CD4-positive, alpha-beta T cell treated with Interleukin-17A for 1 hour (primary cell): ENCODE measurements at regions not wholly inside any gene's neighbourhood (a gene's known extent, or its start where the extent isn't known, plus 50 kb on each side); places are given as distances from the start of the nearest gene placed in this dataset.
"Not testable (repeated sequence)": the region's sequence is repeated elsewhere in the genome, so short reads cannot be mapped to it uniquely, and the experiment has no call there.

ENCODE experiments used
- DNase-seq: peaks from one replicate; pipeline ENCODE4 v3.0.0-alpha.2; 2020

DNA sequence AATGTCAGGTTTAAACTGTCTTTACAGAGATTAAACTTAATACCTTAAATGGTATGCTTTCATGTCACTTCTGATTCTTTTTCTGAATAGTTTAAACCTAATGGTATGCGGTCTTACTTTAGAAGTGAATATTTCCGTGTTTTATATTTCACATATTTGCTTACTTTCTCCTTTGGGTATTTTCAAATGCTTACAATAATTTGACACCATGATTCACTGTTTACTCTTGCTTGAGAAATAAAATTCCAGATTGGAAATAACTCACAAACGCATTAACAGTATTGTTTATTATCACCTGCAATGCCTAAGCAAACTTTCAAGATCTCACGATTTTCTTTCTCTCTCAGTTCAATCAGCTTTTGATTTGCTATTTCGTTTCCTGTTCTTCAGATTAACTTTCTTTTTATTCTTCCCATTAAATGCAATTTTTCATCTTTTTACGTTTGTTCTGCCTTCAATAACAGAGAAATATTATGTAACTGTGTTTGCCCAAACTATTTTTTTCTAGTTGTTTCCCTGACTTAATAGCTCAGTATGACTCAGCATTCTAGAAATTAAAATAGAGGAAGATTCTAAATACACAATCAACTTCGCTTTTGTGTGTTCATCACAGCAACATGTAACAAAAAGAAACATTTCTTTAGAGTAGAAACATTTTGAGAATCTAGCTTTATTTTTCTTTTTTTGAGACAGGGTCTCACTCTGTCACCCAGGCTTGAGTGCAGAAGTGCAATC lies 955.5 kb upstream of the PRKX start:
- no peak for DNase-seq

DNA sequence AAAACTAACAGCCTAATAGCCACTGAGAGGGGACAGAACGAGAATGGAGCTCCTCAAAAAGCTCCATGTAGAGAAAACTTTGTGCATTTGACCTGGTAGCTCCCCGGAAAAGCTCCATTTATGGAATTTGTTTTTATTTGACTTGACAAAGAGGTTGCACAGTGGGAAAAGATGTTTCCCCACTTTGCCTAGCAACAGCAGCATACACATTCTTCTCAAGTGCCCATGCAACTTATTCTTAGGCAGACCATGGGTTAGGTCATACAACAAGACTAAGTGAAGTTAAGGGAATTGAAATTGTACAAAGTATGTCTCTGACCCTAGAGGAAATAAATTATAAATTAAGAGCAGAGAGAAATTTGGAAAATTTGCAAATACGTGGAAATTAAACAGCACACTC lies 949.6 kb upstream of the PRKX start:
- DNase-seq: no peak

DNA sequence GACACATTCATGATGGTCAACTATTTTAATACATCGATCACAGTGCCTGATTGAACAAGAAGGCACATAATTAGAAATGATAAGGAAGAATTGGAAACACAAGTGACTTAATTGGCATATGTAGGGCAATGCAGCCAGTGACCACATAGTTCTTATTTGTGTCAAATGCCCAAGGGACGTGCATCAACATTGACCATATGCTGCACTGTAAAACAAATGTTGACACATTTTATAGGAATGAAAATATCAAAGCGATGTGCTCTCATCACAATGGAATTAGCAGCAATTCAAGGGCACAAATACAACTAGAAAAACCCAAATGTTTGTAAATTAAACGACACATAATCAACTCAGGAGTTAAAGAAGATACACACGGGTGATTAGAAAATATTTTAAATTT lies 948.3 kb upstream of the PRKX start:
- no peak for DNase-seq

DNA sequence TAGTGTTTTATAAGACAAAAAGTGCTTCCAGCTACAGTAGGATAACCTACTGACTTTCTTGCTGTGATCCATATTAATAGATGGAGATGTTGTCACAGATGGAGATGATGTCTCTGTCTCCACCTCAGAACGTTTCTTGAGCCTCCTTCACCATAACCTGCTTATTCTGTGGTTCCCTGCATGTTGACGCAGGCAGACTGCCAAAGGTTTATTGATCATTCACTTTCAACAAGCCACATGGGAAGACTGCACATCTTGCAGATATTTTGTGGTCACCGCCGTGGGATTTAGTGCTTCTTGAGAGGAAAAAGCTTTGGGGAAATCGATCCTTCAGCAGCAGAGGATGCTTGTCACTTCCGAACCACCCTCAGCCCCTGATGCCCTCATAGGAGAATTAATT lies 943.0 kb upstream of the PRKX start:
- no peak for DNase-seq

DNA sequence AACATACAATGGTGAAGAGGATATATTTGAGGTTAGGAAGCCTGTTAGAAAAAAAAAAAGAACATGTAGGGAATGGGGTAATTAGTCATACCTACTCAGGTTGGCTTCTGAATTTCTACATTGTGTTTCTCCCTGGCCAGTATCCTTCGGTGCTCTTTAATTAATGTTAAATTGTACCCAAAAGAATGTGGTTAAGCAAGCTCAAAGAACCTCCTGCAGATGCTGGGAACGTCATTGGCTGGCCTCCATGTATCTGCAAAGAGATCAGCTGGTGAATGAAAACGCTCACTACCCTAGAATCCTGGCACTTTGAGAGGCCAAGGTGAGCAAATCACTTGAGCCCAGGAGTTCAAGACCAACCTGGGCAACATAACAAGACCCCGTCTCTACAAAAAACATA lies 942.3 kb upstream of the PRKX start:
- DNase-seq: no peak

DNA sequence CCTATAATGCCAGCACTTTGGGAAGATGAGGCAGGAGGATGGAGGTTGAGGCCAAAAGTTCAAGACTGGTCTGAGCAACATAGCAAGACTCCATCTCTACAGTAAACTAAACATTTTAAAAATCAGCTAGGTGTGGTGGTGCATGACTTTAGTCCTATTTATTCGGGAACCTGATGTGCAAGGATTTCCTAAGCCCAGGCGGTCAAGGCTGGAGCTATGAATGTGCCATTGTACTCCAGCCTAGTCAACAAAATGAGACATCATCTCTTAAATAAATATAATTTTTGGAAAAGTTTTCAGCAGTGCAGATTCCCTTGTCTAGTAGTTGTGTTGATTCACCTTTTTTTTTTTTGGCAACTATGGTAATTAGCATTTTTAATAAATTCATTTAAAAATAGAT lies 928.7 kb upstream of the PRKX start:
- DNase-seq: no peak

DNA sequence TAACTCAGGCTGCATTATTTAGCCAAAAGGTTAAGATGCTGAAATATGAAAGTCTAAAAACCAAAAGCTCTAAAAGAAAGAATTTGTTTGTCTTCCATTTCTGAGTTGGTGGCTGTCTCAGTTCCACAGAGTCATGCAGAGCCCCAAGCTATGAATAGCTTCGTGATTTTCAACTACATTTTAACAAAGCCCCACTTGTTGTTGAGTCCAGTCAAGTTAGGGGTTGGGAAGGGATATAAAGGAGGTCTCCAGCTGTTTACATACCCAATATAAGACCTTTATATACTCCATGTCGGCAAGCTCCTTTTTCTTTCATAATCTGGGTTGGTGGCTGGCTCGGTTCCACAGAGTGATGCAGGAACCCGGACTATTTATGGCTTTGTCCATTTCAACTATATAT lies 924.6 kb upstream of the PRKX start:
- DNase-seq: no peak

DNA sequence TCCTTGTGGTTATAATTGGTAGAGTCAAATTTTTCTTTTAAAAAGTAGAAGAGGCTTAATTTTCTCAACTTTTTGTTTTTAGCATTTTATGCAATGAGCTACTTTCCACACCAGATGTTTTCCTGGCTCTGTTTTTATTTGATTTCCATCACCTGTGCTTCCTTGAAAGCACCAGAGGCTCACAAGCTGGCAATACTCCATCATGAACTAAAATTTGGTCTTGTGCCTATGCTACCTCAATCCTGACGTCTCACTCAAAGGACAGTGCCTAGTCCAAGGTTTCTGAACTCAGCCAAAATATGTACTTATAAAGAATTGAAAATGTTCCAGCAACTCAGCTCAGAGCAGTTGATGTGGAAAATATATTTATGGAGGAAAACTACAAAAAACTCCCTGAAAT lies 914.0 kb upstream of the PRKX start:
- DNase-seq: no peak

DNA sequence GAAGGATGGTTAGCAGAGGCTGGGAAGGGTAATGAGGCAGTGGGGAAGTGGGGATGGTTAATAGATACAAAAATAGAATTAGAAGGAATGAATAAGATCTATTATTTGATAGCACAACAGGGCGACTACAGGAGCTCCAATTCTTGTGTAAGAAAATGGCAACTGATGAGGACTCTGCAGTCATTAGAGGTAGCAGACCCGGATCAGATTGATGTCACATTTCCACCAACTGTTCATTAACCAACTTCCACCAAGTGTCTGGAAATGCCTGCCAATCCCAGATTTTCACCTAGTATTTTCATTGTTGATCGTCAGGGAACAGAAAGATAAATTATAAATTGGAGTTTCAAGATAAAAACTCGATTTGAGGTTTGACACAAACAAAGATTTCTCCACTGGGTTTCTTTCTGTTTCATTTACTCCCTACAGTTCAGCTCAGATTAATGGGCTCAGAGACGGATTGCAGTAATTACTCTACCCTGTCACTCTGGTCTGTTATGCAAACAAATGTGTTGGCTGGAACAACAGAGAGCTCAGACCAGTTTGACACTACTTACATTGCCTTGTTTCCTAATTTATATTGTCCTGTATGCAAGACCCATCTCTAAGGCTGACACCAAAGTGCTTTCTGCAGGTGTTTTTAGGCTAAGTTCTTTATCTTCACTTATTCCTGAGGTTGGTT lies 909.2 kb upstream of the PRKX start:
- no peak for DNase-seq

DNA sequence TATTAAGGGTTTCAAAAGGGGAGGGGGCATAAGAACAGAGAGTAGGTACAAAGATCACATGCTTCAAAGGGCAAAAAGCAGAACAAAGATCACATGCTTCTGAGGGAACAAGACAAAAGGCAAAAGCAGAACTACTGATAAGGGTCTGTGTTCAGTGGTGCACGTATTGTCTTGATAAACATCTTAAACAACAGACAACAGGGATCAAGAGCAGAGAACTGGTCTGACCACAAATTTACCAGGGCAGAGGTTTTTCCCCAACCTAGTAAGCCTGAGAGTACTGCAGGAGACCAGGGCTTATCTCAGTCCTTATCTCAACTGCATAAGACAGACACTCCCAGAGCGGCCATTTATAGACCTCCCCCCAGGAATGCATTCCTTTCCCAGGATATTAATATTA lies 900.2 kb upstream of the PRKX start:
- not testable (repeated sequence) for DNase-seq

DNA sequence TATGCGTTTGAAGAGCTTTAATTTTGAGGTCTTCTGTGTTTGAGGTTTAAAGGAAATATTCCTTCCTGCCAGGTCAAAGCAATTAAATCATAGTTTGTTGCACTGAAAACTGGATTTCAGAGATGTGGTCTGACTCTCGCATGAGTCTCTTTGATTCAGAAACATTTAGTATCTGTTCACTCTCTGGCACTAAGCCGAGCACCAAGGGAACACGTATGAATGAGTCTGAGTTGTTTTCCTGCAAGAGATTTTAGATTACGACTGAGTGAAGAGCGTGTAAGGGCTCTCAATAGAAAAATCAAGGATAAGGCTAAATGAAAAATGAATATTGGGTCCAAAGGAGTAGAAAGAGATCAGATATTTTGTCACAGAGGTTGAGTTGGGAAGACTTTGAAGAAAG lies 875.4 kb upstream of the PRKX start:
- no peak for DNase-seq

DNA sequence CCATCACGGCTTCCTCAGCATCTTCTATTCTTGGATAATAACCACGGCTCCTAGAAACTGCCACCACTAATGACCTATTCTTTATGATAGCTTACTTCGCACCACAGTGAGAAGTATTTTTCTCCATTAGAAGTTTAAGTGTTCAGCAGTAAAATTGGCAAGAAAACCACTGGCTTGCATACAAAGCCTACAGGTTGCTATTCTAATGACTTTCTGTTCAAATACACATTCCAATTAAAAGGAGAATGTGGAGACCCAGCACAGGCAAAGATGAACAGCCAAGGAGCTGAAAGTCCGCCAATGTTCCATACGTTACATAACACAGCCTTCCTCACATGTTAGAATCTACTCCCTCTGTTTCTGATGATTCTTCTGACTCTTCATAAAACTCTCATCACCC lies 875.0 kb upstream of the PRKX start:
- DNase-seq: no peak

DNA sequence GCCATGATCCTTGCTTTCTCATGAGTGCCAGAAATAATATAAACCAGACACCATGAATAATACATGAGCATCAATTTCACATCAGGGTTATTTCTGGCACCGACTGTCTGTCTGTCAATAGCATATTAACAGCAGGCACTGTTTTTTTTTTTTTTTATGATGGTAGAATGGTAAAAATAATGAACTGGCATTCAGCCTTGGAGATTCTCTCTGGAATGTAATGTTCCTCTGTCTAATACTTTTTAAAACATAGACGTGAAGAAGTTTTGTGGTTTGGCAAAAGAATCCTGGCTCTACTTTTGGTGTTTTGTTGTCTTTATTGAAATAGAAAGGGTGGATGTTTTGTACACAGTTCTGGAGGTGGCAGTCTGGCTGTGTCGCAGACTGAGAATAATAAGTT lies 874.6 kb upstream of the PRKX start:
- no peak for DNase-seq

DNA sequence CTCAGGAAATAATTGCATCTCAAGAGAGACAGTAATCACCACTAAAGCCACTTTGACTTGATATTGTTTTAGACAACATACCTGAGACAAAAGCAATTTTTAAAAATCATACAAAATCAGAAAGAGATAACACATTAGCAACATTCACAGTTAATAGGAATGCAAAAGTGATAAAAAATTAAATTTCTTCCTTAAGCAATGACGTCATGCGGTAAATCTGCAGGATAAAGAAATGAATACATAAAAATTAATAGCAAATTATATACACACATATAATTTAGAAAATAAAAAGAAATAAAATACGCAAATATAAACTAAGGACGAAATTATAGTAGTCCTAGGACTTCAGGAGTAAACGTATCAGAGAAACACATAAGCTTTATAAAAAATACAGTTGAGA lies 866.5 kb upstream of the PRKX start:
- no peak for DNase-seq

DNA sequence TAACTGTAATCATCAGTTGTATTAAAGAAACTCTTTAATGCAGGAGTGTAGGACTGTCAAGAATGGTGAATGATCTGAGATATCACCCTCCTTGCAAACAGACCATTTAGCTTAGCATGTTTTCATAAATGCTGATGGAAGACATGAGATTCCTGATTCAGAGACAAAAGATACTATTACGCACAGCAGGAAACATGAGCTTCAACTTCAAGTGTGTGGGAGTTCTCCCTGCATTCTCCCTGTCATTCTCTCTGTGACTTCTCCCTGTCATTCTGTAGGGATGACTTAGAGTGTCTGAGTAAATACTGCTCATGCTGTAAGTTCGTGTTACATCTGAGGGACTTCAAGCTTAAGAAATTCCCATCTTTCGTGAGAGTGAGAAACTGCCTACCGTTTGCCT lies 866.0 kb upstream of the PRKX start:
- no peak for DNase-seq

DNA sequence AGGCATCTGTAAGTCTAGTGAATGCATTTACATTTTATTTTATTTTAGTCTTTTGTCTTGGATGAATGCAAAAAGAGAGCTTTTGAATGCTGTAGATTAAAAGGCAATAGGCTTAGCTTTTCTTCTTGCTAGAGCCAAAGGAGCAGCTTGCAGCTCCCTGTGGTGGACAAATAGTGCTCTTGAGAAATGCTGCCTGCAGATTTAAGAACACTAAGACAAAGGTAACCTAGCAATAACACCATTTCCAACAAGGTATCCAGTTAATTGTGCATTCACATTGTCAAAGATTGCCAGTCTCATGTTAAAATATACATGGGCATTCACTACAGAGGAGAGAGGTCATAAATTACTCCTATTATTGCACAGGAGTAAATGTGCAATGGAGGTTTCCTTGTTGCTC lies 859.2 kb upstream of the PRKX start:
- no peak for DNase-seq

DNA sequence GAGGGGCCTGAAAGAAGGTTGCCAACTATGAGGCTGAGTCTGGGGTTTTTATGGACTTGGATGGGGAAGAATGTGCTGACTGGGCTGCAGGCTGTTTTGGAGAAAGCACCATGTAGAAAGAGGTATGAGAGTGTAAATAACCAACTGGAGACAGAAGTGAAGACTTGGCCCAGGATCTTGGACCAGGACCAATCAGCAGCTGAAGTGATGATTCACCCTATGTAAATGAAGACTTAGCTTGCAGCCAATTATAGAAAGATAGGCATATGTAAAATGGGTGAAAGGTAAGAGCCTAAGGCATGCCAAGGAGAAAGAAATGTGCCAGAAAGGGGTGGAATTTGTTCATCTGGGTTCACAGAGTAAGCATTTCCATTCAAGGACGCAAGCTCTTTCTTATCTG lies 856.7 kb upstream of the PRKX start:
- DNase-seq: no peak

DNA sequence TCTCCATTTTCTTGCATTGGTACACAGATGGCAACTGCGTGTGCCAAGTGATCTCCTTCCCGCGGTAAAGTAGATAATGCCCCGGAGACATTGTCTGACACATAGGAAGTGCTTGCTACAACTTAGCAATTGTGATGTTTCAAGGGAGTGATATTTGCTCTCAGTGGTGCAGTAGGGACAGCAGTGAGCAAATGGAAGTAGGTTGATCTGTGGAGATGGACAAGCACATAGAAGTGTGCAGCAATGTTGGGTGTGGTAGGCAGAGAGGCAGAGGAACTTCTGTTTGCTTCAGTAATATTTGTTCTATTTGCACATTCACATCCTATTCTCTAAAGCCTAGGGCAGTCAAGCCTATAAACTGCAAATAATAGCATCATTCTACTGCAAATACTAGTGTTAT lies 846.7 kb upstream of the PRKX start:
- no peak for DNase-seq

DNA sequence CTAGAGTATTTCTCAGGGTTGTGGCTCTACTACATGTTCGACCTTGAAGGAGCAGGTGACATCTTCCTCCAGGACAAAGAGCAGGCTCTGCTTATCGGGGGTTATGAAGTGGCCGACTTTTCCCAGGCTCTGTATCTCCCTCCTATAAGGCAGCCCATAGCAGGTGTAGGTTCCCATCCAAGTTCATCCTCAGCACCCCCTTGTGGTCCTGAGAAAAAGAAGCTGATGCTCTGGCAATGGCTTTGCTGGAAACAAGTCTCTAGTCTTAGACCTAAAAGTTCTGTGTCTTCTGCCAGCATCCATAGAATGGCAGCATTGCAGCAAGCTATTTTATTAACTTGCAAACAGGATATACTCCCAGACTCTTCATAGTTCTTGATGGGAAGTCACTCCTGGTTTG lies 836.6 kb upstream of the PRKX start:
- no peak for DNase-seq

DNA sequence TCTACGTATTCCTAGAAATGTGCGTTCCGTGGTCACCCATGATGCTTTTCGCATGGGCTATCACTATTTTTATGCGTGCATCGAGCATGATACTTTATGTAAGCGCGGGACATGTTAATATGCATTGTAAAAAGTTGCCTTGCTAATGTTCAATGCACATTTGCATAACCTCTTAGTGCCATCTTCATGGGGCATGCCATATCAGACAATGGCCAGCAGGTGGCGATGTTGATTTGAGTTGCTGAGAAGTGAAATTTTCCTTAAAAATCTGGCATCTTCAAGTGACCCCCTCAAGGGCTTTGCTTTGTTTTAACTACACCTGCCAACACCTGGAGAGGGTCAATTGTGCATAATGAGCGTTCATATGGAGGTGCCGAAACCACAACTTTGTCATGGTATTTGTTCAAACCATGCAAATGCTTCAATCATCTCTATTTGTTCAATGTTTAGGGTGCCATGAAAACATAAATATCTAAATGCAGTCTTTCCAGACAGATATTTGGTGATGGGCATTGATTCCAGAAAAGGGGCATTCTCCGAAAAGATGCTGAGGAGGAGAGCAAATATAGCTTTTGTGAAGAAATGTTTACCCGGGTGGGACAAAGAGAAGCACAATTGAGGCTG lies 833.9 kb upstream of the PRKX start:
- DNase-seq: peak; percentile 20

DNA sequence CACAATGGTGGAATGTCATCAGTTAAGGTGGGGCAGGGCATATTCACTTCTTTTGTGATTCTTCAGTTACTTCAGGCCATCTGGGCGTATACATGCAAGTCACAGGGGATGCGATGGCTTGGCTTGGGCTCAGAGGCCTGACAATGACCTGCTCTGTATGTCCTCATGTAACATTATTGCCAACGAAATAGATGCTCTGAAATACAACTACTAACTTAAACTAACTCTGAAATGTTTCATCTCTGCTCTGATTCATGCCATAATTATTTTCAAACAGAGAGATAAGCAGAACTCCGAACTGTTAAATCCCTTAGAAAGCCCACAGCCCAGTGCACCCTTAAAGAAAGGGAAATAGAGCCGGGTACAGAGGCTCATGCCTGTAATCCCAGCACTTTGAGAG lies 832.7 kb upstream of the PRKX start:
- DNase-seq: not testable (repeated sequence)

DNA sequence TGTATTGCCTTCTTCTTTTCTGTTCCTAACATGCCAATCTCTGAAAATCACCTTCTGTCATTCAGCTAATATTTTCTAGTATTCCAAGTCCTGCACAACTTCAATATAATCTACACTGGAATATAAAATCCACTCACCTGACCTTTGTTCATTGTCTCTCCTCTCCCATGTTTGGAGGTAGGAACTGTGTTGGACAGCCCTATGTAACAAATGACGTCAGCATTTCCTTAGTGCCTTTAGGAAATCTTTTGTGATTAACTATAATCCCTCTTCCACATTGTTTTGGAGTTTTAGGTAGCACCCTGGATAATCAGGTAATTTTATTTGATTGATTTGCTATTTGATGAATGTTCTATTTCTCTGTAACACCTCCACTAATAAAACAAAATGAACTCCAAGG lies 814.8 kb upstream of the PRKX start:
- DNase-seq: no peak

DNA sequence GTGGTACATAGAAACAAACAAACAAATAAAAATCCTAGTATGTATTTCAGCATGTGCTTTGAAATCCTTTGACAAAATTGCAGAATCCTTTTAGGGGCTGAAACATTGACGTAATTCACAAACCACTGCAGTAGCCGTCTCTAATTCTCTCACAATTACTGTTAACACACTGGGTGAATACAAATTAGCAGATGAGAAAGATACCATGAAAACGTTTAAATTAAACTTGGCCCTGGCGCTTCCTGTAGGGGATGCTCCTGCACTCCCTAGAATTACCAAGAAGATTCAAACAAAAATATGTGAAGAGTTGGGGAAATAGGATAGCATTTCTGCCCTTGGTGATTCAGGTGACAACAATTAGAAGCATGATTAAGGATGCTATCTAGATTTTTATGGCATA lies 772.5 kb upstream of the PRKX start:
- no peak for DNase-seq

DNA sequence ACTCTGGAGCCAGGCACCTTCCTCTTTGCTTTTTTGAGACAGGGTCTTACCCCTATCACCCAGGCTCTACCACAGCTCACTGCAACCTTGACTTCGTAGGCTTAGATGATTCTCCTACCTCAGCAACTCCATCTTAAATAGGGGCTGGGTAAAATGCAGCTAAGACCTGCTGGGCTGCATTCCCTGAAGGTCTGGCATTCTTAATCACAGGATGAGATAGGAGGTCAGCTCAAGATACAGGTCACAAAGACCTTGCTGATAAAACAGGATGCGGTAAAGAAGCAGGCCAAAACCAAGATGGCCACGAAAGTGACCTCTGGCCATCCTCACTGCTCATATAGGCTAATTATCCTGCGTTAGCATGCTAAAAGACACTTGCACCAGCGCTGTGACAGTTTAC lies 770.8 kb upstream of the PRKX start:
- DNase-seq: no peak

DNA sequence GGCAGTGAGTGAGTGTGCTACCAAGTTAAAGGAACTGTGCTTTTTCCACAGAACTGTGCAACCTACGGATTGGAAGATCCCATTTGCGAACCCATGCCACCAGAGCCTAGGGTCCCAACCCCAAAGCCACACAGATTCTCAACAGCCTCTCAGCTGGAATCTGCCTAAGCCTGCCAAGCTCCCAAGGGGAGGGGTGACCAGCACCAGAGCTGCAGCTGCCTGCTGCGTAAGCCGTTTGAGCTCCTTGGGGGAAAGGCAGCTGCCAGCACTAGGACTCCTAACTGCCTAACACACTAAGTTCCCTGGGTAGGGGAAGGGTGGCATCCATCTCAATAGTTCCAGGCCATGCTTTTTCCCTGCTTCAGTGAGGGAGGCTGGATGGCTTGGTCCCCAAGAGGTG lies 738.1 kb upstream of the PRKX start:
- DNase-seq: no peak
